GM21529 (cell line): ENCODE measurements at regions not wholly inside any gene's neighbourhood (a gene's known extent, or its start where the extent isn't known, plus 50 kb on each side); places are given as distances from the start of the nearest gene placed in this dataset.

ENCODE experiments used
- ATAC-seq: cut with Tn5 transposase; IDR thresholded peaks from one replicate; pipeline ENCODE4 v1.9.1; 2021; ENCODE audit not compliant: unreplicated experiment

GRCh38 chr4:10984815-10985214 is 300.2 kb upstream of the CLNK start:
- ATAC-seq, result no peak

- no peak for ATAC-seq
Observed at GRCh38 chr4:10983885-10984640, 299.5 kb upstream of the CLNK start.

- no peak for ATAC-seq
Observed at GRCh38 chr4:10983268-10983667, 298.7 kb upstream of the CLNK start.

GRCh38 chr4:10982305-10982704 is 297.7 kb upstream of the CLNK start:
- no peak for ATAC-seq

GRCh38 chr4:10981576-10981975 is 297.0 kb upstream of the CLNK start:
- ATAC-seq, result no peak

GRCh38 chr4:10981096-10981495 is 296.5 kb upstream of the CLNK start:
- no peak for ATAC-seq

- ATAC-seq, result no peak
Observed at GRCh38 chr4:10979032-10979431, 294.5 kb upstream of the CLNK start.

GRCh38 chr4:10977534-10977933 is 293.0 kb upstream of the CLNK start:
- ATAC-seq, result peak; percentile 92

GRCh38 chr4:10974371-10974770 is 289.8 kb upstream of the CLNK start:
- ATAC-seq, result no peak

GRCh38 chr4:10973686-10974085 is 289.1 kb upstream of the CLNK start:
- ATAC-seq, result no peak

- no peak for ATAC-seq
Observed at GRCh38 chr4:10971800-10972401, 287.3 kb upstream of the CLNK start.

GRCh38 chr4:10965196-10965595 is 280.6 kb upstream of the CLNK start:
- no peak for ATAC-seq

- no peak for ATAC-seq
Observed at GRCh38 chr4:10963958-10964703, 279.6 kb upstream of the CLNK start.

GRCh38 chr4:10963241-10963640 is 278.7 kb upstream of the CLNK start:
- ATAC-seq, result no peak

GRCh38 chr4:10962246-10962645 is 277.7 kb upstream of the CLNK start:
- ATAC-seq, result no peak

- no peak for ATAC-seq
Observed at GRCh38 chr4:10960389-10960788, 275.8 kb upstream of the CLNK start.

- no peak for ATAC-seq
Observed at GRCh38 chr4:10959586-10959985, 275.0 kb upstream of the CLNK start.

GRCh38 chr4:10958226-10958856 is 273.8 kb upstream of the CLNK start:
- no peak for ATAC-seq

- ATAC-seq, result no peak
Observed at GRCh38 chr4:10951306-10951705, 266.7 kb upstream of the CLNK start.

- peak; percentile 63 for ATAC-seq
Observed at GRCh38 chr4:10949039-10949733, 264.6 kb upstream of the CLNK start.

- ATAC-seq, result no peak
Observed at GRCh38 chr4:10947898-10948297, 263.3 kb upstream of the CLNK start.
